OCI-LY1 (cell line): ENCODE measurements at regions not wholly inside any gene's neighbourhood (a gene's known extent, or its start where the extent isn't known, plus 50 kb on each side); places are given as distances from the start of the nearest gene placed in this dataset.
A peak's percentile ranks its signal among the peaks of the same experiment; 100 is the strongest.

Source experiments
- H2AFZ ChIP-seq: fragments of 200-600 bp; sonication (generic), shearing (Covaris generic); 2 replicates; pipeline ENCODE4 v1.6.0; 2014; ENCODE audit warnings: antibody characterized with exemption, mild to moderate bottlenecking, low read length
- H3F3A ChIP-seq: fragments of 200-600 bp; sonication (generic), shearing (Covaris generic); 2 replicates; pipeline ENCODE4 v1.6.0; 2014; ENCODE audit warnings: mild to moderate bottlenecking, antibody characterized with exemption, low read length, moderate library complexity; ENCODE audit not compliant: insufficient read depth
- H3K27ac ChIP-seq: fragments of 200-600 bp; sonication (generic); 2 replicates; pipeline ENCODE4 v1.5.1; 2014; ENCODE audit warnings: low read length, mixed run types, mild to moderate bottlenecking, low read depth; ENCODE audit not compliant: poor library complexity, severe bottlenecking
- H3K27me3 ChIP-seq: fragments of 200-600 bp; sonication (generic); 2 replicates; pipeline ENCODE4 v1.6.0; 2014; ENCODE audit warnings: antibody characterized with exemption, mild to moderate bottlenecking, low read length, moderate library complexity; ENCODE audit not compliant: insufficient read depth
- H3K36me3 ChIP-seq: fragments of 200-600 bp; sonication (generic); 2 replicates; pipeline ENCODE4 v1.6.1; 2014; ENCODE audit warnings: mild to moderate bottlenecking, antibody characterized with exemption, low read length, moderate library complexity, mixed read lengths; ENCODE audit not compliant: insufficient read depth
- H3K4me1 ChIP-seq: fragments of 200-600 bp; sonication (generic); 2 replicates; pipeline ENCODE4 v1.5.1; 2014; ENCODE audit warnings: mild to moderate bottlenecking, low read length, moderate library complexity; ENCODE audit not compliant: insufficient read depth, severe bottlenecking
- H3K4me2 ChIP-seq: fragments of 200-600 bp; sonication (generic), shearing (Covaris generic); 2 replicates; pipeline ENCODE4 v1.6.1; 2014; ENCODE audit warnings: low read length
- H3K4me3 ChIP-seq: fragments of 200-600 bp; sonication (generic); 2 replicates; pipeline ENCODE4 v1.5.1; 2014; ENCODE audit warnings: low read length, low read depth, mild to moderate bottlenecking, mixed read lengths; ENCODE audit not compliant: poor library complexity, severe bottlenecking
- H3K79me2 ChIP-seq: fragments of 200-600 bp; shearing (Covaris generic); 2 replicates; pipeline ENCODE4 v1.6.1; 2016; ENCODE audit warnings: mixed run types, low read length, mixed read lengths; ENCODE audit not compliant: insufficient read depth
- H3K9ac ChIP-seq: fragments of 200-600 bp; sonication (generic), shearing (Covaris generic); 2 replicates; pipeline ENCODE4 v1.6.1; 2014; ENCODE audit warnings: mild to moderate bottlenecking, low read length, mixed read lengths
- H3K9me2 ChIP-seq: fragments of 200-600 bp; sonication (generic), shearing (Covaris generic); 2 replicates; pipeline ENCODE4 v1.6.1; 2014; ENCODE audit warnings: low read depth, mild to moderate bottlenecking, low read length, mixed read lengths
- H3K9me3 ChIP-seq: fragments of 200-600 bp; shearing (Covaris generic); 2 replicates; pipeline ENCODE4 v1.6.1; 2014; ENCODE audit warnings: low read length, mixed read lengths
- H4K20me1 ChIP-seq: fragments of 200-600 bp; sonication (generic), shearing (Covaris generic); 2 replicates; pipeline ENCODE4 v1.6.0; 2016; ENCODE audit warnings: mild to moderate bottlenecking, low read length; ENCODE audit not compliant: insufficient read depth
- EZH2 ChIP-seq: fragments of 200-600 bp; sonication (generic), shearing (Covaris generic); IDR thresholded peaks from 2 replicates; pipeline ENCODE4 v1.8.0; 2017; ENCODE audit warnings: borderline replicate concordance, mixed run types, mild to moderate bottlenecking, antibody characterized with exemption, low read length, moderate library complexity, mixed read lengths
- TF ChIP-seq, protein P1 (sequence below): fragments of 200-600 bp; sonication (generic), shearing (Covaris generic); IDR thresholded peaks from 2 replicates; pipeline ENCODE4 v1.5.1; 2017; ENCODE audit warnings: mild to moderate bottlenecking, antibody characterized with exemption, low read length, moderate library complexity, mixed read lengths

GRCh38 chr16:59195242-59195641 is 461.1 kb upstream of the GOT2 start:
- no peaks in the 10 kb centered on the region for H3F3A ChIP-seq
- no peak overlapping the region for H2AFZ ChIP-seq
- no peak for TF ChIP-seq EZH2
- TF ChIP-seq, protein P1, sequence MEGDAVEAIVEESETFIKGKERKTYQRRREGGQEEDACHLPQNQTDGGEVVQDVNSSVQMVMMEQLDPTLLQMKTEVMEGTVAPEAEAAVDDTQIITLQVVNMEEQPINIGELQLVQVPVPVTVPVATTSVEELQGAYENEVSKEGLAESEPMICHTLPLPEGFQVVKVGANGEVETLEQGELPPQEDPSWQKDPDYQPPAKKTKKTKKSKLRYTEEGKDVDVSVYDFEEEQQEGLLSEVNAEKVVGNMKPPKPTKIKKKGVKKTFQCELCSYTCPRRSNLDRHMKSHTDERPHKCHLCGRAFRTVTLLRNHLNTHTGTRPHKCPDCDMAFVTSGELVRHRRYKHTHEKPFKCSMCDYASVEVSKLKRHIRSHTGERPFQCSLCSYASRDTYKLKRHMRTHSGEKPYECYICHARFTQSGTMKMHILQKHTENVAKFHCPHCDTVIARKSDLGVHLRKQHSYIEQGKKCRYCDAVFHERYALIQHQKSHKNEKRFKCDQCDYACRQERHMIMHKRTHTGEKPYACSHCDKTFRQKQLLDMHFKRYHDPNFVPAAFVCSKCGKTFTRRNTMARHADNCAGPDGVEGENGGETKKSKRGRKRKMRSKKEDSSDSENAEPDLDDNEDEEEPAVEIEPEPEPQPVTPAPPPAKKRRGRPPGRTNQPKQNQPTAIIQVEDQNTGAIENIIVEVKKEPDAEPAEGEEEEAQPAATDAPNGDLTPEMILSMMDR = no peak
- H3K4me3 ChIP-seq = no peak overlapping the region
- H3K9me3 ChIP-seq = no peaks in the 10 kb centered on the region
- H3K9me2 ChIP-seq = no peaks in the 10 kb centered on the region
- no peaks in the 10 kb centered on the region for H3K4me1 ChIP-seq
- H4K20me1 ChIP-seq = no peaks in the 10 kb centered on the region
- H3K9ac ChIP-seq = no peak overlapping the region
- H3K36me3 ChIP-seq = no peaks in the 10 kb centered on the region
- no peaks in the 10 kb centered on the region for H3K27me3 ChIP-seq
- H3K4me2 ChIP-seq = no peak overlapping the region
- H3K79me2 ChIP-seq = no peaks in the 10 kb centered on the region
- H3K27ac ChIP-seq = no peak overlapping the region

GRCh38 chr16:59193637-59194036 is 459.5 kb upstream of the GOT2 start:
- Histone ChIP-seq H3K4me2 (no peak overlapping the region), H3K9me3 (no peaks in the 10 kb centered on the region), H3K27ac (no peak overlapping the region), H2AFZ (no peak overlapping the region), H3K4me1 (no peaks in the 10 kb centered on the region), H3K4me3 (no peak overlapping the region), H4K20me1 (no peaks in the 10 kb centered on the region), H3K9ac (no peak overlapping the region), H3K36me3 (no peaks in the 10 kb centered on the region), H3K27me3 (no peaks in the 10 kb centered on the region), H3K9me2 (no peaks in the 10 kb centered on the region), H3K79me2 (no peaks in the 10 kb centered on the region), H3F3A (no peaks in the 10 kb centered on the region)
- TF ChIP-seq, protein P1 = no peak
- no peak for TF ChIP-seq EZH2

DNA sequence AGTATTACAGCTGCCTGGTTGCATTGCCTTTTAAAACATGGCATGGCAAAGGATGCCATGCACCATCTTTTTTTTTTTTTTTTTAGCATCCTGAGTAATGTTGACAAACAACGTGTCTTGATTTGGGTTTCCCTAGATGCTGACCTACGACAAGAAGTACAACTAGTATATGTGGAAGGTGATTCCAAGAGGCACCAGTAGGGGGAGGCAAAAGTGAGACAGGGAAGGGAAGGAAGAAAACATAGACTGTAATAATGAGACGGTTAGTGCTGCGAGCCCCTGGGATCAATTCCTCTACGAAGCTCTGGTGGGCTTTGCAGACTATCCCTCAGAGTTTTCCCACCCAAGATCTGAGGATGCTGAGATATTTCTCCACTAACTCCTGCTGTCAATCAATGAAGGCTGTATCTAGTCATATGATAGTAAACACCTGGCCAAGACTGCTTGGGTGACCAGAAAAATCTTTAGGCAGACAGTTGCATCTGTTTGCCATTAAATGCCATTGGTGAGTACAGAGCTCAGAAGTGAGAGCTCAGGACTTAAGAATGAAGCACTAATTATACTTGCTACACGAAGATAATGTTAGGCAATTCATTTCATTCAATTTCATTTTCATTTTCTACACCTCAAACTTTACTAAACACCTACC is 458.6 kb upstream of the GOT2 start:
- no peaks in the 10 kb centered on the region for H3K4me1 ChIP-seq
- no peaks in the 10 kb centered on the region for H3K9me2 ChIP-seq
- H3K36me3 ChIP-seq = no peaks in the 10 kb centered on the region
- H3K4me3 ChIP-seq = no peak overlapping the region
- no peaks in the 10 kb centered on the region for H4K20me1 ChIP-seq
- TF ChIP-seq, protein P1 = peak; percentile 49
- TF ChIP-seq EZH2 = no peak
- no peak overlapping the region for H3K4me2 ChIP-seq
- no peak overlapping the region for H3K9ac ChIP-seq
- H2AFZ ChIP-seq = no peak overlapping the region
- no peaks in the 10 kb centered on the region for H3K79me2 ChIP-seq
- H3K9me3 ChIP-seq = no peaks in the 10 kb centered on the region
- H3K27me3 ChIP-seq = no peaks in the 10 kb centered on the region
- no peaks in the 10 kb centered on the region for H3F3A ChIP-seq
- H3K27ac ChIP-seq = no peak overlapping the region
